SJSA1 (cell line): ENCODE measurements at regions not wholly inside any gene's neighbourhood (a gene's known extent, or its start where the extent isn't known, plus 50 kb on each side); places are given as distances from the start of the nearest gene placed in this dataset.
"Not testable (repeated sequence)": the region's sequence is repeated elsewhere in the genome, so short reads cannot be mapped to it uniquely, and the experiment has no call there.

Source experiments
- DNase-seq, 2 experiments: peaks; one replicate each; pipeline ENCODE4 v3.0.0-alpha.2; 2015 to 2020; ENCODE audit warnings: low spot score in 2 of 2, low read depth in 1 of 2
- H3K27ac ChIP-seq: fragments of 250-450 bp; sonication (Bioruptor Pico); 2 replicates; pipeline ENCODE4 v1.5.1; 2020; ENCODE audit warnings: mild to moderate bottlenecking, moderate library complexity
- H3K27me3 ChIP-seq: fragments of 250-450 bp; sonication (Bioruptor Pico); replicated peaks from 2 replicates; pipeline ENCODE4 v1.5.1; 2020; ENCODE audit warnings: mild to moderate bottlenecking, moderate library complexity
- H3K36me3 ChIP-seq: fragments of 250-450 bp; sonication (Bioruptor Pico); 2 replicates; pipeline ENCODE4 v1.5.1; 2020; ENCODE audit warnings: mild to moderate bottlenecking
- H3K4me1 ChIP-seq: fragments of 250-450 bp; sonication (Bioruptor Pico); replicated peaks from 2 replicates; pipeline ENCODE4 v1.6.1; 2021; ENCODE audit warnings: mild to moderate bottlenecking
- H3K4me3 ChIP-seq: fragments of 250-450 bp; sonication (Bioruptor Pico); 2 replicates; pipeline ENCODE4 v1.5.1; 2020; ENCODE audit warnings: mild to moderate bottlenecking
- H3K9me3 ChIP-seq: fragments of 250-450 bp; sonication (Bioruptor Pico); replicated peaks from 2 replicates; pipeline ENCODE4 v1.5.1; 2020; ENCODE audit warnings: mild to moderate bottlenecking

DNA sequence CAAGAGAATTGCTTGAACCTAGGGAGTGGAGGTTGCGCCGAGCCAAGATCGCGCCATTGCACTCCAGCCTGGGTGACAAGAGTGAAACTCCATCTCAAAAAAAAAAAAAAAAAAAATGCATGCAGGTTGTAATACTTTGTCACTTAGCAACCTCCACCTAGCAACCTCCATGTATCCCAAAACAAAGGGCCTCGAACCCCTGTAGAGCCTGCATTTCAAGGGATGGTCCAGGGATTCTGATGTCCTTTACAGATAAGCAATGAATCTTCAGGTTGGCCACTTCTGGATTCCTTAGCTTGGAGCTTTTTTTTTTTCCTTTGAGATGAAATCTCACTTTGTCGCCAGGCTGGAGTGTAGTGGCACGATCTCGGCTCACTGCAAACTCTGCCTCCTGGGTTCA, 1211.0 kb downstream of the TYW1 start:
- Histone ChIP-seq H3K4me1 (no peaks in the 10 kb centered on the region), H3K27me3 (no peaks in the 10 kb centered on the region), H3K9me3 (no peaks in the 10 kb centered on the region; the same call in 1 of the 2 replicates), H3K27ac (no peak overlapping the region), H3K4me3 (no peak overlapping the region), H3K36me3 (no peaks in the 10 kb centered on the region)
- no peak for DNase-seq

DNA sequence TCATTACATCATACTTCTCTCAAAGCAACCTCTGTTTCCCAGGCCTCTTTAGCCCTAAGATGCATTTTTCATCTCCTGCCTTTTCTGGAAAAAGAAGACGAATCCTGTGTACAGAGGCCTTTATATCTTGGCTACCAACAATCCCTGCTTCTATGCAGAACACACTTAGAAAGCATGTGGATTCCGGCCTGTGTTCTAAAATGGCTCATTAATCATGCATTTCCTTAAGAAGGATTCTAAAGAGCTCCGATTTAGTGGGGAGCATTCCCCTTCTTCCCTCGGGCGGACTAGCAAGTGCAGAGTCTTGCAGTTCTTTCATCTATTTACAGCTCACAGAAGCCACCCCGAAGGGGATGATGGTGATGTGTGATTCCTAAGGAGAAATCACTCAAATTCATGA, 1212.9 kb downstream of the TYW1 start:
- no peaks in the 10 kb centered on the region for H3K36me3 ChIP-seq
- H3K27ac ChIP-seq, result no peak overlapping the region
- no peaks in the 10 kb centered on the region for H3K4me1 ChIP-seq

GRCh38 chr7:68213838-68214237, 1217.2 kb downstream of the TYW1 start:
- H3K27ac ChIP-seq, result no peak overlapping the region
- H3K4me3 ChIP-seq, result no peak overlapping the region
- H3K9me3 ChIP-seq, result no peaks in the 10 kb centered on the region; the same call in 1 of the 2 replicates
- no peak for DNase-seq
- H3K4me1 ChIP-seq, result no peaks in the 10 kb centered on the region
- no peaks in the 10 kb centered on the region for H3K27me3 ChIP-seq
- H3K36me3 ChIP-seq, result no peaks in the 10 kb centered on the region

More for the DNA sequence above, 1212.9 kb downstream of the TYW1 start:
- Histone ChIP-seq H3K4me3 (no peak overlapping the region), H3K9me3 (no peaks in the 10 kb centered on the region; the same call in 1 of the 2 replicates), H3K27me3 (no peaks in the 10 kb centered on the region)
- DNase-seq, result no peak

DNA sequence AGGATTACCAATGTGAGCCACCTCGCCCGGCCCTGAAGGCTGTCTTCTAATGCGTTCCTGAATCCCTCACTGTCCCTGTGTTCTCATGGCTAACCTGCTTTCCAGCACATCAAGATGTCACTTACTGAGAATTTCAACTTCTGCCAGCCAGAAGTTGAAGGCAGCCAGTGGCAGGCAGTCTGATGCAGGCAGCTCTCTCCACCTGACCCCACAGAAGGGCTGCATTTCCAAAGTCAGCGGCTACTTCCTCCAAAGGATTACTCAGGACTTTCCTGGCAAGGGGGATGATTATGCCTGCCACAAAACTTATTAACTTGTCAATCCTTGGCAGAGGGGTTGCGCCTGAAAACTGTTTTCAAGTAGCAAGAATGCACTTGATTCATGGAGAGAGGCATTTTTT, 1219.4 kb downstream of the TYW1 start:
- Histone ChIP-seq H3K9me3 (no peaks in the 10 kb centered on the region), H3K4me3 (no peak overlapping the region), H3K36me3 (no peaks in the 10 kb centered on the region), H3K4me1 (no peaks in the 10 kb centered on the region), H3K27ac (no peak overlapping the region), H3K27me3 (no peaks in the 10 kb centered on the region)
- no peak for DNase-seq

- DNase-seq, result no peak
- H3K4me3 ChIP-seq, result no peak overlapping the region
- no peaks in the 10 kb centered on the region for H3K4me1 ChIP-seq
- no peaks in the 10 kb centered on the region for H3K27me3 ChIP-seq
- H3K36me3 ChIP-seq, result no peaks in the 10 kb centered on the region
- H3K27ac ChIP-seq, result no peak overlapping the region
- no peaks in the 10 kb centered on the region for H3K9me3 ChIP-seq
Observed at GRCh38 chr7:68217426-68217825, 1220.8 kb downstream of the TYW1 start.

GRCh38 chr7:68218461-68218860, 1221.8 kb downstream of the TYW1 start:
- no peaks in the 10 kb centered on the region for H3K4me1 ChIP-seq
- no peaks in the 10 kb centered on the region for H3K27me3 ChIP-seq
- no peaks in the 10 kb centered on the region for H3K36me3 ChIP-seq
- DNase-seq, result no peak
- H3K4me3 ChIP-seq, result no peak overlapping the region
- H3K27ac ChIP-seq, result no peak overlapping the region
- no peaks in the 10 kb centered on the region for H3K9me3 ChIP-seq

- no peak for DNase-seq
- H3K36me3 ChIP-seq, result no peaks in the 10 kb centered on the region
- no peaks in the 10 kb centered on the region for H3K9me3 ChIP-seq
- H3K27ac ChIP-seq, result no peak overlapping the region
- no peaks in the 10 kb centered on the region for H3K4me1 ChIP-seq
- H3K27me3 ChIP-seq, result no peaks in the 10 kb centered on the region
- no peak overlapping the region for H3K4me3 ChIP-seq
Observed at GRCh38 chr7:68222311-68222710, 1225.7 kb downstream of the TYW1 start.

- Histone ChIP-seq H3K36me3 (no peaks in the 10 kb centered on the region), H3K4me1 (no peaks in the 10 kb centered on the region), H3K4me3 (no peak overlapping the region), H3K27me3 (no peaks in the 10 kb centered on the region), H3K9me3 (no peaks in the 10 kb centered on the region), H3K27ac (no peak overlapping the region)
- no peak for DNase-seq
Observed at GRCh38 chr7:68224041-68224741, 1227.6 kb downstream of the TYW1 start.

DNA sequence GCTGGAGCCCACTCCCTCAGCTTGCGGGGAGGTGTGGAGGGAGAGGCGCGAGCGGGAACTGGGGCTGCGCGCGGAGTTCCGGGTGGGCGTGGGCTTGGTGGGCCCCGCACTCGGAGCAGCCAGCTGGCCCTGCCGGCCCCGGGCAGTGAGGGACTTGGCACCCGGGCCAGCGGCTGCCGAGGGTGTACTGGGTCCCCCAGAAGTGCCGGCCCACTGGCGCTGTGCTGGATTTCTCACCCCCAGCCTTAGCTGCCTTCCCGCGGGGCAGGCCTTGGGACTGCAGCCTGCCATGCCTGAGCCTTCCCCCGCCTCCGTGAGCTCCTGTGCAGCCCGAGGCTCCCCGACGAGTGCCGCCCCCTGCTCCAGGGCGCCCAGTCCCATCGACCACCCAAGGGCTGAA, 1234.4 kb downstream of the TYW1 start:
- H3K36me3 ChIP-seq, H3K27me3 ChIP-seq, H3K4me3 ChIP-seq: not testable (repeated sequence)

GRCh38 chr7:68235937-68236336, 1239.3 kb downstream of the TYW1 start:
- 0 out of 2 replicates have a peak, but pooled peaks cover 3% of the 10 kb centered on the region for H3K9me3 ChIP-seq
- no peaks in the 10 kb centered on the region for H3K36me3 ChIP-seq
- H3K4me1 ChIP-seq, result no peaks in the 10 kb centered on the region
- H3K27me3 ChIP-seq, result no peaks in the 10 kb centered on the region
- no peak for DNase-seq
- no peak overlapping the region for H3K4me3 ChIP-seq
- no peak overlapping the region for H3K27ac ChIP-seq

More for the DNA sequence above, 1234.4 kb downstream of the TYW1 start:
- not testable (repeated sequence) for H3K27ac ChIP-seq, H3K9me3 ChIP-seq, H3K4me1 ChIP-seq, DNase-seq

DNA sequence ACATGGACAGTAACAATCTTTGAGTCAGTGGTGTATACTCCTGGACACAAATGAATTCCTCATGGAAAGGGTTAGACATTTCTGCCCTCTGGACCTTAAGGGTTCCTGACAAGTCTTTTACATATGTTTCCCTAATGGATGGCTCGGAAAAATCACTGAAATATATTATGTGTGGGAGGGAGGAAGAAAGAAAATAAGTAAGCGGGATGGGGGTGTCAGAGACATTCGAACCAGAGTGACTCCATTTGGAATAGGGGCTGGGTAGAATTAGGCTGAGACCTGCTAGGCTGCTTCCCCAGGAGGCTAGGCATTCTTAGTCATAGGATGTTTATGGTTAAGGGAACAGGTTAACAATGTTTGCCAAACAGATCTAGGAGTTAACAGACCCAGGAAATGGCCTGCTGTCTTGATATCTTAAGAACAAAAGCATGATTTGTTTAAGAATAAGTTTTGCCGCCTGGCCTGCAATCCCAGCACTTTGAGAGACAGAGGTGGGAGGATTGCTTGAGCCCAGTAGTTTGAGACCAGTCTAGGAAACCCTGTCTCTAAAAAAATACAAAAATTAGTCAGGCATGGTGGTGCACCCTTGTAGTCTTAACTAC, 1241.7 kb downstream of the TYW1 start:
- Histone ChIP-seq H3K27ac (no peak overlapping the region), H3K4me3 (no peak overlapping the region), H3K27me3 (no peaks in the 10 kb centered on the region), H3K9me3 (0 out of 2 replicates have a peak, but pooled peaks cover 3% of the 10 kb centered on the region), H3K4me1 (no peaks in the 10 kb centered on the region), H3K36me3 (no peaks in the 10 kb centered on the region)
- DNase-seq, result no peak

DNA sequence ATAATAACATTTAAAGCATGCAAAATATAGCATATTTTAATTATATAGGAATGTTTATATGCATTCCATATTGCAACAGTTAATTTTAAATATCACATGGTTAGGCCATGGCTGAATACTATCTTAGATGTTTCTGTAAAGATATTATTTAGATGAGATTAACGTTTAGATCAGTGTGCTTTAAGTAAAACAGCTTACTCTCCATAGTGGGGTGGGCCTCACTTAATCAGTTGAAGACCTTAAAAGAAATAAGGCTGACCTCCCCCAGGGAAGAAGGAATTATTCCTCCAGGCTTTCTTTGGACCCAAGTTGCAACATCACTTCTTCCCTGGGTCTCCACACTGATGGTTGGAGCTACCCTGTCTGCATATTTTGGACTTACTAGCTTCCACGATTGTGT, 1246.5 kb downstream of the TYW1 start:
- no peaks in the 10 kb centered on the region for H3K27me3 ChIP-seq
- H3K9me3 ChIP-seq, result 0 out of 2 replicates have a peak, but pooled peaks cover 3% of the 10 kb centered on the region
- H3K4me1 ChIP-seq, result no peaks in the 10 kb centered on the region
- no peak overlapping the region for H3K4me3 ChIP-seq
- H3K27ac ChIP-seq, result no peak overlapping the region
- no peak for DNase-seq
- H3K36me3 ChIP-seq, result no peaks in the 10 kb centered on the region

DNA sequence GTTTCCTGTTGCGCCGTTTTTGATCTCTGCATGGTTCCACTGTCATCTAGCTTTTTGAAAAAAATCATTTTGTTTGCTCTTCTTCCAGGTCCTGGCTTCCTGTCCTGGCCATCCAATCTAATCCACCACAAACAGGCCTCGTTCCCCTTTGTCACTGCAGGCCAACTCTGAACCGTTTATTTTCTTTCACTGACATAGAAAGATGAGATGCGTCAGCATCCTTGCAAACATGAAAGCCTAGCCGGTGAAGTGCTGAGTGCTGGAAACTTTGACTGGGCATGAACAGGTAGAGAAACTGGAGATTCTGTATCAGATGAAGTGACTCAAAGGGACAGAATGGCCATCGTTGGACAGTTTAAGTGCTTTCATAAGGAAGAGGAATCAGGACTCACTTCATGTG, 1247.8 kb downstream of the TYW1 start:
- Histone ChIP-seq H3K27ac (no peak overlapping the region), H3K4me3 (no peak overlapping the region), H3K9me3 (peaks cover 6% of the 10 kb centered on the region; the same call in 1 of the 2 replicates), H3K27me3 (no peaks in the 10 kb centered on the region), H3K4me1 (no peaks in the 10 kb centered on the region), H3K36me3 (no peaks in the 10 kb centered on the region)
- no peak for DNase-seq

DNA sequence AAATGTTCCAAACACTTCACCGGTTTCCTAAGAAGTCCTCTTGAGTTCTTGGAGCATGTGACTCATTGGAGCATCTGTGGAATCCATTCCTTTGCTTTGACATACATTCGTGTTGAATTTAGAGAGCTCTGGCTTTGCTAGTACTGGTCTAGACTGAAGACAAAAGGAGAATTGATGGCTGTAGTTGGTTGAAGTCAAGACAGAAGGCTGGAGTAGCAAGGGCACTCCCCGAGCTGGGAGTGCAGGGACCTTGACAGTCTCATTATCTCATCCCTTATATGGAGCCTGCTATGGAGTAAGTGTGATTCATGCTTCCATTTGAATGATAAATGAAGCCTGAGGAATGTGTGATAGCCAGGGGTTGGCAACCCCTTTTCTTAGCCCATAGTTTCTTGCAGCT, 1249.1 kb downstream of the TYW1 start:
- H3K4me3 ChIP-seq, result no peak overlapping the region
- peaks cover 6% of the 10 kb centered on the region; the same call in 1 of the 2 replicates for H3K9me3 ChIP-seq
- H3K36me3 ChIP-seq, result no peaks in the 10 kb centered on the region
- H3K4me1 ChIP-seq, result no peaks in the 10 kb centered on the region
- H3K27ac ChIP-seq, result no peak overlapping the region
- H3K27me3 ChIP-seq, result no peaks in the 10 kb centered on the region
- DNase-seq, result no peak
